SK-MEL-5 (cell line): ENCODE measurements at regions not wholly inside any gene's neighbourhood (a gene's known extent, or its start where the extent isn't known, plus 50 kb on each side); places are given as distances from the start of the nearest gene placed in this dataset.
A peak's percentile ranks its signal among the peaks of the same experiment; 100 is the strongest.

Experiments used
- DNase-seq: peaks from one replicate; pipeline ENCODE4 v3.0.0-alpha.2; 2016; ENCODE audit warnings: low read depth, low spot score
- in situ Hi-C: cut with HindIII; loops from 2 replicates; pipeline ENCODE4 v1.10.0; 2016; ENCODE audit warnings: low sequenced_read_pairs, high pct_unique_total_duplicates, low pct_unique_long_range_greater_than_20kb

DNA sequence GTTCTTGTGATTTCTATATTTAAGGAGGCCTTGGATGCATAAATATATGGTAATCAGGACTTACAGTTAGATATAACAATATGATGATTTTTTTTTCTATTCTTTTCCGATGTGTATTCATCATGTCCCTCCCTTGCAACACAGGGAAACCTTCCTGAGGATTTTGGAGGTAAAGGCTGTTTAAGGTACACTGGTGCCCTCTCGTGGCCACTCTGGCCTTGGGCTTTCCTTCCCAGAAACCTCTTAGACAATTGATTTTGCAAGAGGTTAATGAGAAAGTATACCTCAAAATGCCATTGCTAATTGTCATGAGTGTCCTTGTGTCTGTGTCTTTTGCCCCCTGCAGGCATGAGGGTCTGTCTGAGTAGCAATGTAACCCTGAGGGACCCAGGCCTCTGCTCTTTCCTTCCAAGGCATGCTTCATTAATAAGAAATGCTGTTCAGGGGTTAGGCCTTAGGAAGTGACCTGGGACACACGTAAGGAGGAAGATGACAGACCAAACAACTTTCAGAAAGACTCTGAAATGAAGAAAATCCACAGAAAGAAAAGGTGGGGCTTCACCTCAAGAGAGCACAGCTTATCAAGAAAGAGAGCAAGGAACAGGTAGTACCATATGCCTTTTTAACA lies 70.3 kb upstream of the PPP2R3A start:
- in situ Hi-C loops: no loop called here
- DNase-seq: peak; percentile 84

DNA sequence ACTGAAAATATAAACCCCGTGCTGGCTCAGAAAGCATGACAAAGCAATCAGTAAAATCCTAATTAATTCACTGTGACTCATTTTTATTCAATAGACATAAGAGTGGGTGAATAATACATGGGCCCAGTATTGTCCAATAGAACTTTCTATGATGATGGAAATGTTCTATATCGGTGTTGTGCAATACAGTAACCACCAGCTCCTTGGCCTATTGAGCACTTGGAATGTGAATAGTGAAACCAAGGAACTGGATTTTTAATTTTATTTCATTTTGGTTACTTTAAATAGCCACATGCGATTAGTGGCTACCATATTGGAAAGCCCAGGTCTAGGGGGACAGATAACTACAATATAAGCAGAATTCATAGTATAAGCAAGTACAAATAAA lies 69.8 kb upstream of the PPP2R3A start:
- DNase-seq: no peak
- in situ Hi-C loops: no loop called here

DNA sequence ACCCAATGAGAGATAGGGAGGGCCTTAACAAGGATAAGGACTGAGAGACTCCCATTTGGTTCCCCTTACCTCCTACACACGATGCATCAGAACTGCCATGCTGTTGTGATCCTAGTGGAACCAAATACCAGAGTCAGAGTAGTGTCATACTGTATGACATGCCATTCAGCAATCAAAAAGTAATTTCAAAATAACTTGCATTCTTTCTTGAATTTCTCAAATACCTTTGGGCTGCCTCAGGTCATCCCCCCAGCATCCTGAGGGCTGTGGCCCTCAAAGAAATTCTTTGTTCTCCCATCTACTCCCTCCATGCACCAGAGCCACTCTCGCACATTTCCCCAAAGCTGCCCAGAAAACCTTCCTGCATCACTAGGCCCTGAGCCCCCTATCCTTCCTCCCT lies 68.9 kb upstream of the PPP2R3A start:
- in situ Hi-C loops: no loop called here
- peak; percentile 16 for DNase-seq

DNA sequence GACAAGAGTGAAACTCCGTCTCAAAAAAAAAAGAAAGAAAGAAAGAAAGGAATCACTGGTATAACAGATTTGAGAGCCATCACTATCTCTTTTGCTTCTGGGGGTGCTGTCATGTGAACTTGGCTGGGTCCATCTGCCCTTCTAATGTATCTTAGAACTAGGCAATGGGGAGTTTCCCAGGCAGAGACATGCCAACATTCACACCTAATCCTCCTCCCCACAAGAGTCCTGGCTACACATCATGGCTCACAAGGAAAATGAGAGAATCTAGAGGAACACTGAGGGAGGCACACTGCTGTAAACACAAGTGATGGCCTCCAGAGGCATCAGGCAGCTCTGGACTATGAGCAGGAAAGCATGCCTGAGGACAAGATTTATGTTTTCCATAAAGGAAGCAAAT lies 67.8 kb upstream of the PPP2R3A start:
- in situ Hi-C loops: no loop called here
- no peak for DNase-seq

DNA sequence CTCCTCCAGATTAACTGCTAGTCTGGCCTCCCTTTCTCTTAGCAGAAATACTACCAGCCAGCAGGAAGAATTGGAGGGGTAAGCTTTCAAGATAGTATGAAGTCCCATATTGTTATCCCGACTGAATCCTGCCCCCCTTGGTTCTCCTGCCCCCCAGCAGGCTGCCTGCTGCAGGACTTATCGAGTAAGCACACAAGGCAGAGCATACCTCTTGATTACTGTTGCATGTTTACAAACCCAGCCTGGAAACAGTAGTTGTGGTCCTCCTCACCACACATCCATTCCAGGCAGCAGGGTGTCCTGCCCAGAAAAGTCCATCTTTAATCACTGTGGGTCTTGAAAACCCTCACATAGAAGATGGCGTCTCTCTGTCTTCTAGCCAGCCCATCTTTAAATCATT lies 66.8 kb upstream of the PPP2R3A start:
- DNase-seq: no peak
- in situ Hi-C loops: no loop called here

DNA sequence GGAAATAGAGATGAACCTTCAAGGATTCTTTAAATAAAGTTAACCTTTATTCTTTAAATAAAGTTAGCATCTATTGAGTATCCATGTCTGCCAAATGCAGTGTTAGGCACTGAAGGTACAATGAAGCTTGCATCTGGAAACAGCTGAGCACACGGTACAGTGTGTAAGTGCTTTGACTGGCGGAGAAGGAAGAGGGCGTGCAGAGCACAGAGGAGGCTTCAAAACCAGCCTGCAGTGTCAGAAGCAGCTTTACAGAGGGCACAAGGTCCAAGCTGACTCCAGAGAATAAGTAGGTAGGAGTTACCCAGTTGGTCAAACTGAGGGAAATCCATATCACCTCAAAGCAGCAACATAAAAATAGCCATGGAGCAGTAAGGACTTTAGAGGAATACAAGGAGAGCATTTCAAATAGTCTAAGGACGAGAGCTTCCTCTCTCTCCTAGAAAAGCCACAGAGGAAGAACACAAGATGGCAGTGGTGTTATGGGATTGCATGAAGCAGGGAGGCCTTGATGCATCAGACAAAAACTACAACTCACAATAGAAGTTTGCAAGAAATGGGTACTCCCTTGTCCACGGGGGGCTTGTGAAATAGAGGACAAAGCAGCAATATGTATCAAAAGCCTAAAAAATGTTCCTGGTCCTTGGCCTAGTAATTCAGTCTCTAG lies 60.3 kb upstream of the PPP2R3A start:
- peak; percentile 62 for DNase-seq
- in situ Hi-C loops: no loop called here

DNA sequence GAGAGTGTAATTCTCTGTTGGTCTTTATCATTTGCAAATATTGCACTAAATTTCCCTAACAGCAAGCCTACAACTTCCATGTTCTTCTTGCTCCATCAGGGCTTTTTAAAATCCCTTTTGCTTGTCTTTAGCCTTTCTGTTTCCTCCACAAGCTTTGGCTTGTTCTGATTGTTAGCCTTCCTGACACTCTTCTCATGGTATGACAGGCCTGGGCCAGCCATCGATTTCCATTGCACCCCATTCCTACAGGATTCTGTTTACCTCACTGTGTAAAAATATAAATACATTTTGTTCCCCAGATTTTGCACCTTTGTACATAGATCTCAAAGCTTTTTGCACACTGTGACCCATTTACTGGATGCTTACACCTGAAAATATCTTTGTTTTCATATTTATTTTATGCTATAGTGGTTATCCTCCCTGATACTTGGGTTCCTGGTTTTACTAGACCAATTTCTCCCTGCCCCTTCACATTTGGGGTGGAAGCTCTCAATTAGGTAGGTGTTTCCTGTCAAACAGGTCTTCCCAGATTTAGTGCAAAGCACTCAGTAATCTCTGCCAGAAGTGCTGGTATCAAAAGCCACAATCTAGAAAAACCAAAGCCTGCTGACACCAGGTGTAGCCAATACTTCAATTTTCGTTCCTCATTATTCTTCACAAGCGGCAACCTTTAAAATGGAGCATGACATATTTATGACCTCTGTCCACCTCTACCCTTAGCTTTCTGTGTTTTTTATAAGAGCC lies 57.9 kb upstream of the PPP2R3A start:
- in situ Hi-C loops: no loop called here
- DNase-seq: no peak

DNA sequence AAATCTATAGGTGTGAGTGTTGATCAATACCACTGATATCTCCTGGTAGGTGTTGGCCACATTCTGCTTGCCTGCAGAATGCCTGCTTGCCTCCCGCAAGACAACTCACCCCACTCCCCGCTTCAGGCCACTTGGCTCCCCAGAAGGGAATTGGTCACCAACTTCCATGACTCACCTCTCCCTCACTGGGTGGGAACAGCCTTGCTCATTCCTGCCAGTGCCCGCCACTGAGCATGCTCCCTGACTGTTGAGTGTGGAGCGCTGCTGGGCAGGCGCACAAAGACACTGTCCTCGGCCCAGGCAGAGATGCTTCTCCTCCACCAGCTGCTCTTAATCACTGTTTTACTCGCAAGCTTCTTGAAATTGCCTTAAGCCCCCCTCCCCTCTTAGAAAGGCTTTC lies 57.3 kb upstream of the PPP2R3A start:
- in situ Hi-C loops: no loop called here
- no peak for DNase-seq

DNA sequence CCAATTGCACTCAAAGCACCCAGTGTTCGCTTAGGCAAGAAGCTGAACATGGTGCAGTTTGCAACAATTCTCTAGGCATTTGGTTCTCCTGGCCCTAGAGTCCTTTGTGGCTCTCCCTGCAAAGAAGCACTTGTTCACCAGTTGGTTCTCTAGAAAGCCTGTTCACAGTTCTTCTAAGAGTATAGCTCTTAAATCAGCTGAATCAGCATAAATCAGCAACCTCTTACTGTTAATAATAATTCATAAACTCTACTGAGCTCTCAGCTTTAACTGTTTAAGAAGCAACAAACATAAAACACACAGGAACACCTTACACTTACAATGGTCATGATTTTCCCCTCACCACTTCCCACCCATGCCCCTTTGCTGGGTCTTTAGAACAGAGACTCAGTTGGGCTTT lies 56.8 kb upstream of the PPP2R3A start:
- in situ Hi-C loops: no loop called here
- DNase-seq: no peak

DNA sequence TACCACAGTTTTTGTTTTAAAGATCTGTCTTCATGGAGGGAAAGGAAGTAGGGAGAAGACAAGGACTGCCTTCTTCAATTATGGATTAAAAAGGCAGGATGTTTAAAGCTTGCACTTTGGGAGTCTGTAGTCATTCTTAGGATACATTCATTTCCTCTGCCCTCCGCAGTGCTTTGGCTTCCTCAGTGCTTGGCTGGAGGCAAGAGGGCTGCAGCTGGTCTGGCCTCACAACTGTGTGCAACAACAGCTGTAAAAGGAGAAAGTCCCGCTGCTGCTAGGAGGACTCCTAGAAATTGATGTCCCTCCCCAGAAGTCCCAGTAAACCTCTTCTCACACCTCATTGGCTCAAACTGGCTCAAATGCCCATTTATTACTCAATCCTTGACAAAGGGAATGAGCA lies 54.4 kb upstream of the PPP2R3A start:
- in situ Hi-C loops: no loop called here
- no peak for DNase-seq

DNA sequence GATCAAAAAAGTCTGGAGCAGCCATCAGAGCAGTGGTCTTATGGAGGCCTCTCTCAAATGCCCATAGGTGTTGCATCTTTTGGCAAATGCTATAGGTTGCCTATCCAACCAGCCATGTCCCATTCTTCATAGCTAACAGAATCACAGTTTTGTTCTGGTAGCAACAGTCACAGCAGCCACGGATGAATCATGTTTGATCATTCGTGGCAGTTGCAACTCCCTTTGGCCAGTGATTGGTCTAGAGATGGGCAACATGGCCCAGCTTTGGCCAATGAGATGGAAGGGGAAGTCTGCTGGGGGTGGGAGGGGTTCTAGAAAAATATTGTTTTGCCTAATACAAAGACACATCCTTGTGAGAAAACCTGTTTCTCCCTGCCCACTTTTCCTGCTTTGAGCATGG lies 50.3 kb upstream of the PPP2R3A start:
- no peak for DNase-seq
- in situ Hi-C loops: no loop called here
